Erythroblast (primary cell): ENCODE measurements at regions not wholly inside any gene's neighbourhood (a gene's known extent, or its start where the extent isn't known, plus 50 kb on each side); places are given as distances from the start of the nearest gene placed in this dataset.

ENCODE experiments used
- GATA1 ChIP-seq: IDR thresholded peaks from 2 replicates; pipeline ENCODE4 v1.6.1; 2011; ENCODE audit warnings: low read depth, mild to moderate bottlenecking, control low read depth, low read length, moderate library complexity
- POLR2A ChIP-seq: IDR thresholded peaks from 2 replicates; pipeline ENCODE4 v1.6.1; 2011; ENCODE audit warnings: mild to moderate bottlenecking, low read length

DNA sequence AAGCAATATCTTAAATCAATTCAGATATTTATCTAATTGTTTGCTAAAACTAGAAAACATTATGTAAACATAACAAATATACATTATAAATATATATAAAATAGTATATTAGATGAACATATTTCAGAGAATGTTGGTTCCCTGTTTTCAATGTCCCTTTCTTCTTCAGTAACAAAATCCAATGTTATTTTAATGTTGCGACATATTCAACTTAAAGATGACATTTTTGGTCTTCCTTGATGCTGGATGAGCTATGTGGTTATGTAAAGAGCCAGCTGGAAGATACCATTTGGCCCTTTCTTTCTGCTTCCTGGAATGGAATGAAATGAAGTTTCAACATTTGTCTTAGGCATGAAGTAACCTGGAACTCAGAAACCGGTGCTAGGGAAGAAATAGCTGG is 668.1 kb upstream of the CDH6 start:
- TF ChIP-seq POLR2A (no peak), GATA1 (no peak)
